Endodermal cell (in vitro differentiated cells): ENCODE measurements at regions not wholly inside any gene's neighbourhood (a gene's known extent, or its start where the extent isn't known, plus 50 kb on each side); places are given as distances from the start of the nearest gene placed in this dataset.

Experiments
- DNase-seq: peaks from one replicate; pipeline ENCODE4 v3.0.0-alpha.2; 2017
- H3K27ac ChIP-seq: 2 replicates; pipeline ENCODE4 v1.5.1; 2013; ENCODE audit warnings: mild to moderate bottlenecking, low read depth, low read length, moderate library complexity
- H3K27me3 ChIP-seq: 2 replicates; pipeline ENCODE4 v1.6.1; 2013; ENCODE audit warnings: mild to moderate bottlenecking, low read length, moderate library complexity; ENCODE audit not compliant: insufficient read depth, control insufficient read depth, poor library complexity, severe bottlenecking
- H3K36me3 ChIP-seq: 2 replicates; pipeline ENCODE4 v1.7.0; 2013; ENCODE audit warnings: mild to moderate bottlenecking, low read length, moderate library complexity; ENCODE audit not compliant: control insufficient read depth, insufficient read depth
- H3K4me1 ChIP-seq: one replicate; pipeline ENCODE4 v1.7.0; 2013; ENCODE audit warnings: low read length; ENCODE audit not compliant: control insufficient read depth, insufficient read depth
- H3K4me3 ChIP-seq: 2 replicates; pipeline ENCODE4 v1.5.1; 2013; ENCODE audit warnings: mild to moderate bottlenecking, low read length, moderate library complexity
- H3K9ac ChIP-seq: 2 replicates; pipeline ENCODE4 v1.6.1; 2013; ENCODE audit warnings: mild to moderate bottlenecking, low read length, moderate library complexity; ENCODE audit not compliant: poor library complexity, severe bottlenecking; ENCODE audit errors: extremely low read depth
- H3K9me3 ChIP-seq: 2 replicates; pipeline ENCODE4 v1.6.1; 2013; ENCODE audit warnings: mild to moderate bottlenecking, low read length, moderate library complexity; ENCODE audit not compliant: control insufficient read depth
- H3K27ac Mint-ChIP-seq: 2 replicates; pipeline ENCODE4 v1.8.0; 2020; ENCODE audit warnings: mixed read lengths
- H3K27me3 Mint-ChIP-seq: 2 replicates; pipeline ENCODE4 v1.8.0; 2021; ENCODE audit warnings: mild to moderate bottlenecking, mixed read lengths; ENCODE audit not compliant: insufficient read depth
- H3K36me3 Mint-ChIP-seq: 2 replicates; pipeline ENCODE4 v1.8.0; 2020; ENCODE audit warnings: low read depth, mixed read lengths
- H3K4me1 Mint-ChIP-seq: 2 replicates; pipeline ENCODE4 v1.8.0; 2020; ENCODE audit warnings: mixed read lengths
- H3K4me3 Mint-ChIP-seq: 2 replicates; pipeline ENCODE4 v1.8.0; 2020; ENCODE audit warnings: mild to moderate bottlenecking, moderate library complexity, mixed read lengths
- H3K9me3 Mint-ChIP-seq: 2 replicates; pipeline ENCODE4 v1.8.0; 2020; ENCODE audit warnings: mild to moderate bottlenecking, mixed read lengths
- CTCF ChIP-seq: fragments of 200-600 bp; sonication (generic); conservative IDR thresholded peaks from 2 replicates; pipeline ENCODE4 v1.5.0; 2021; ENCODE audit warnings: antibody characterized with exemption, mild to moderate bottlenecking
- WGBS, 2 experiments: methylation state at CpG; one replicate each; pipeline versions ENCODE4 v1.1.5 to v1.1.7; 2013; ENCODE audit warnings: missing lambda C conversion rate in 2 of 2, mixed read lengths in 1 of 2; ENCODE audit not compliant: insufficient coverage in 1 of 2, insufficient read length in 1 of 2; 5-methylcytosine and 5-hydroxymethylcytosine counted together

DNA sequence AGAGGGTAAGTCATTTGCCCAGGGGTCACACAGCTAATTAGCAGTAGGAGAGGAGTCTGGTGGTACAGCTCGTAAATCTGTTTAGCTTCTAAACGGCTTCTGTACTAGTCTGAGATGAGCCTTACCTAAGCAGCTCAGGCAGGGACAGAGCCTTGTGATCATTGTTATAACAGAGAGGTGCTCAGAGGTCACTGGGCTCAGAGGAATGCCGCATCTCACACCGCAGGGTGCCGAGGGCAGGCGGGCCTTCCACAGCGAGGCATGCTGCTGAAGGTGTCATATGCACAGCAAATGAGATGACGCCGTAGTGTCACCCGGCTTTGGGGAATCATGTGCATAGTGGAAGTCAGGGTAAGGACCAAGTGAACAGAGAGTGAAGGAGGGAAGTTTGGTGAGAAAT lies 305.2 kb upstream of the FMN2 start:
- no peak overlapping the region for H3K4me3 ChIP-seq
- H3K9me3 ChIP-seq: no peaks in the 10 kb centered on the region
- Mint-ChIP-seq H3K9me3 (peaks cover under 1% of the 10 kb centered on the region), H3K27me3 (no peaks in the 10 kb centered on the region), H3K27ac (no peak overlapping the region), H3K4me3 (no peak overlapping the region), H3K4me1 (no peaks in the 10 kb centered on the region), H3K36me3 (peaks cover 3% of the 10 kb centered on the region)
- DNase-seq: peak; percentile 87
- WGBS, 2 experiments: 67 to 80% methylated on average over 2 to 10 of the region's 10 CpGs
- H3K36me3 ChIP-seq: no peaks in the 10 kb centered on the region
- no peaks in the 10 kb centered on the region for H3K4me1 ChIP-seq
- no peak for TF ChIP-seq CTCF
- no peak overlapping the region for H3K9ac ChIP-seq
- no peaks in the 10 kb centered on the region for H3K27me3 ChIP-seq
- no peak overlapping the region for H3K27ac ChIP-seq

- no peak for TF ChIP-seq CTCF
- no peak overlapping the region for H3K27ac ChIP-seq
- no peak overlapping the region for H3K9ac ChIP-seq
- Mint-ChIP-seq H3K27ac (no peak overlapping the region), H3K9me3 (no peaks in the 10 kb centered on the region), H3K4me3 (no peak overlapping the region), H3K36me3 (peaks cover 3% of the 10 kb centered on the region), H3K4me1 (no peaks in the 10 kb centered on the region), H3K27me3 (no peaks in the 10 kb centered on the region)
- DNase-seq: no peak
- H3K36me3 ChIP-seq: no peaks in the 10 kb centered on the region
- H3K4me3 ChIP-seq: no peak overlapping the region
- no peaks in the 10 kb centered on the region for H3K27me3 ChIP-seq
- H3K9me3 ChIP-seq: no peaks in the 10 kb centered on the region
- H3K4me1 ChIP-seq: no peaks in the 10 kb centered on the region
Observed at GRCh38 chr1:239792157-239792556, 299.5 kb upstream of the FMN2 start.

GRCh38 chr1:239795304-239795703 lies 296.4 kb upstream of the FMN2 start:
- no peak overlapping the region for H3K4me3 ChIP-seq
- H3K4me1 ChIP-seq: no peaks in the 10 kb centered on the region
- no peaks in the 10 kb centered on the region for H3K27me3 ChIP-seq
- Mint-ChIP-seq H3K27ac (no peak overlapping the region), H3K4me1 (no peaks in the 10 kb centered on the region), H3K36me3 (no peaks in the 10 kb centered on the region), H3K9me3 (no peaks in the 10 kb centered on the region), H3K27me3 (no peaks in the 10 kb centered on the region), H3K4me3 (no peak overlapping the region)
- no peak for DNase-seq
- H3K9ac ChIP-seq: no peak overlapping the region
- H3K36me3 ChIP-seq: no peaks in the 10 kb centered on the region
- 57 to 76% methylated on average over 2 to 3 of the region's 3 CpGs for WGBS, 2 experiments
- TF ChIP-seq CTCF: no peak
- H3K9me3 ChIP-seq: no peaks in the 10 kb centered on the region
- H3K27ac ChIP-seq: no peak overlapping the region
